Liver (tissue), 3 donors: ENCODE measurements at regions not wholly inside any gene's neighbourhood (a gene's known extent, or its start where the extent isn't known, plus 50 kb on each side); places are given as distances from the start of the nearest gene placed in this dataset.

Experiments
- CTCF ChIP-seq: fragments of 150-350 bp; IDR thresholded peaks from 2 replicates; pipeline ENCODE4 v1.5.1; 2017; ENCODE audit warnings: improper control_type of control experiment, low read depth, low read length; ENCODE audit not compliant: missing input control
- GABPA ChIP-seq, 2 donors: IDR thresholded peaks in 1 of 2; conservative IDR thresholded peaks in 1 of 2; 2 replicates each; pipeline ENCODE4 v1.6.1; 2016; ENCODE audit warnings: antibody characterized with exemption in 2 of 2, mild to moderate bottlenecking in 1 of 2, moderate library complexity in 1 of 2
- JUND ChIP-seq, 2 donors: IDR thresholded peaks; 2 replicates each; pipeline ENCODE4 v1.6.1; 2016; ENCODE audit warnings: antibody characterized with exemption in 2 of 2
- SP1 ChIP-seq: IDR thresholded peaks from 2 replicates; pipeline ENCODE4 v1.6.1; 2018; ENCODE audit warnings: antibody characterized with exemption, mild to moderate bottlenecking
- YY1 ChIP-seq: IDR thresholded peaks from 2 replicates; pipeline ENCODE4 v1.6.1; 2016; ENCODE audit warnings: antibody characterized with exemption, mild to moderate bottlenecking
- donor health status: healthy.
- donor health status: healthy.

DNA sequence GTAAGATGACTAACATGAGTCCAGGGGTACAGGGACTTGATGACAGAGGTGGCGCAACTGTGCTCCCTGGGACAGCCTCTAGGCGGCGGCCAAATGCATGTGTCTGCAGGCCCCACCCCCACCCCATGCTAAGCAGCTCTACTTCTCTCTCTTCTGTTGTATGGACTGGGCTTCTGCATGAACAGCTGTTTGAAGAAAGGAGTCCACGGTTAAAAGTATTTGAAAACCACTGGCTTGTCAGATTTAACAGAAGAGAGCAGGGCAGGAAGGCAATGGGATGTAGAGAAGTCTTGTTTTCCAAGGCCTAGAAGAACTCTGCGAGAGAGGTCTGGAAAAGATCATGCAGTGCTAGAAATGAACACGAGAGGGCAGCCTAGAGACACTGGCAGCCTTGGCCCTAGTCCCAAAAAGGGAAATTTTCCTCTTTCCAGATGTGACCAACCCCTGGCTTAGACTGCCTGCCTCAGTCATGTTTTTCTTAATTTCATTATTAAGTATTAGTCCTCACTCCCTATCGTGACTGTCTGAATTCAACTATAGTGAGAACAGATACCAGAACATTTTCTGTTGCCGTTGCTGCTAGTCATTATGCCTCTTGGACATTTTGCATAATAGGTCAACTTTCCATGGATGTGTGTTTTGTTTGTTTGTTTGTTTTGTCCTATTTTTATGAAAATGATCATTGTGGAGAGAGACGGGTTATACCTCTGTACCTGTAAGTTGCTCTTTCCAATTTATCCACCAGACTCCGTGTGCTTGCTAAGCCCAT is 265.0 kb downstream of the ADGRG6 start:
- peak; percentile 80 for TF ChIP-seq CTCF
- TF ChIP-seq GABPA (IDR thresholded peaks at IDR 0.05 in 1 of 2, conservative IDR thresholded peaks at IDR 0.05 in 1 of 2), result no peak
- no peak for TF ChIP-seq YY1
- TF ChIP-seq SP1, result no peak
- TF ChIP-seq JUND (IDR thresholded peaks at IDR 0.05), result no peak
